ENCODE measurements at regions not wholly inside any gene's neighbourhood (a gene's known extent, or its start where the extent isn't known, plus 50 kb on each side); places are given as distances from the start of the nearest gene placed in this dataset.

DNA sequence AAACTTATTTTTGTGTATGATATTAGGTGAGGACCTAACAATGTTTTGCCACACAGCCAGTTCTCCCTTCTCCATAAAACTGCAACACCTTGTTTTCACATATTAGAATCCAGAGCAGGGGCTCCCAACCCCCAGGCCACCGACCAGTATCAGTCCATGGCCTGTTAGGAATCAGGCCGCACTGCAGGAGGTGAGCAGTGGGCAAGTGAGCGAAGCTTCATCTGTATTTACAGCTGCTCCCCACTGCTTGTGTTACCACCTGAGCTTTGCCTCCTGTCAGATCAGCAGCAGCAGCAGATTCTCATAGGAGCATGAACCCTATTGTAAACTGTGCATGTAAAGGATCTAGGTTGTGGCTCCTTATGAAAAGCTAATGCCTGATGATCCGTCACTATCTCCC is 185.9 kb upstream of the NSMCE3 start:
- TF ChIP-seq, protein P1, sequence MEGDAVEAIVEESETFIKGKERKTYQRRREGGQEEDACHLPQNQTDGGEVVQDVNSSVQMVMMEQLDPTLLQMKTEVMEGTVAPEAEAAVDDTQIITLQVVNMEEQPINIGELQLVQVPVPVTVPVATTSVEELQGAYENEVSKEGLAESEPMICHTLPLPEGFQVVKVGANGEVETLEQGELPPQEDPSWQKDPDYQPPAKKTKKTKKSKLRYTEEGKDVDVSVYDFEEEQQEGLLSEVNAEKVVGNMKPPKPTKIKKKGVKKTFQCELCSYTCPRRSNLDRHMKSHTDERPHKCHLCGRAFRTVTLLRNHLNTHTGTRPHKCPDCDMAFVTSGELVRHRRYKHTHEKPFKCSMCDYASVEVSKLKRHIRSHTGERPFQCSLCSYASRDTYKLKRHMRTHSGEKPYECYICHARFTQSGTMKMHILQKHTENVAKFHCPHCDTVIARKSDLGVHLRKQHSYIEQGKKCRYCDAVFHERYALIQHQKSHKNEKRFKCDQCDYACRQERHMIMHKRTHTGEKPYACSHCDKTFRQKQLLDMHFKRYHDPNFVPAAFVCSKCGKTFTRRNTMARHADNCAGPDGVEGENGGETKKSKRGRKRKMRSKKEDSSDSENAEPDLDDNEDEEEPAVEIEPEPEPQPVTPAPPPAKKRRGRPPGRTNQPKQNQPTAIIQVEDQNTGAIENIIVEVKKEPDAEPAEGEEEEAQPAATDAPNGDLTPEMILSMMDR (conservative IDR thresholded peaks at IDR 0.05), result no peak
- peak overlapping the region; percentile 94 for H3K27ac ChIP-seq

DNA sequence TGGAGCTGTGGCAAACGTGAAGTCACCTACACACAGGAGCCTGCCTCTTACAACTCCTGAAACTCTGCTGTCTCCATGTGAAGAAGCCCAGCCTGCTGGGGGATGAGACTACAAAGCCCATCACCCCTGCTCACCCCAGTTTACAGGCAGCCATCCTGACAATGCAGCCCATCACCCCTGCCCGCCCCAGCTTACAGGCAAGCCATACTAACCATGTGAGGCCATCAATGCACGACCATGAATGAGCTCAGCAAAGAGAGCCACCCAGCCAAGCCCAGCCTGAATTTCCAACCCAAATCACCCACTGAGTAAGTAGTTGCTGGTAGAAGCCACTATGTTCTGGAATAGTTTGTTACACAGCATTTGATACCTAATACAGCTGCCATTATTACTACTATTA is 185.4 kb upstream of the NSMCE3 start:
- TF ChIP-seq, protein P1 (conservative IDR thresholded peaks at IDR 0.05), result no peak
- peak overlapping the region; percentile 94 for H3K27ac ChIP-seq

DNA sequence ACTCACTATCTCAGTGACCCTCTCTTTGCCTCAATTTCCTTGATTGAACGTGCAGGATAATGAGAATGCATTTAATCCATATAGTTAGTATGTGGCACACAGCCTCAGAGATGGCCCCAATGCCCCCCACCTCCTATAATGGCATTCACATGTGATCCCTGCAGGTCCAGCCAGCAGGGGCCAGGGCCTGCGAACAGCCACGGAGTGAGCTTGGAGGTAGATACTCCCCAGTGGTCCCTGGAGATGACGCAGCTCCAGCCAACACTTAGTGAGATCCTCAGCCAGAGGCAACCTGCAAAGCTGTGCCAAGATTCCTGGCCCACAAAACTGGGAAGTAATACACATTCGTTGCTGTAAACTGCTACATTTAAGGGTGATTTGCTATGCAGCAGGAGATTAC is 184.9 kb upstream of the NSMCE3 start:
- TF ChIP-seq, protein P1 (conservative IDR thresholded peaks at IDR 0.05), result no peak
- peak overlapping the region; percentile 94 for H3K27ac ChIP-seq

DNA sequence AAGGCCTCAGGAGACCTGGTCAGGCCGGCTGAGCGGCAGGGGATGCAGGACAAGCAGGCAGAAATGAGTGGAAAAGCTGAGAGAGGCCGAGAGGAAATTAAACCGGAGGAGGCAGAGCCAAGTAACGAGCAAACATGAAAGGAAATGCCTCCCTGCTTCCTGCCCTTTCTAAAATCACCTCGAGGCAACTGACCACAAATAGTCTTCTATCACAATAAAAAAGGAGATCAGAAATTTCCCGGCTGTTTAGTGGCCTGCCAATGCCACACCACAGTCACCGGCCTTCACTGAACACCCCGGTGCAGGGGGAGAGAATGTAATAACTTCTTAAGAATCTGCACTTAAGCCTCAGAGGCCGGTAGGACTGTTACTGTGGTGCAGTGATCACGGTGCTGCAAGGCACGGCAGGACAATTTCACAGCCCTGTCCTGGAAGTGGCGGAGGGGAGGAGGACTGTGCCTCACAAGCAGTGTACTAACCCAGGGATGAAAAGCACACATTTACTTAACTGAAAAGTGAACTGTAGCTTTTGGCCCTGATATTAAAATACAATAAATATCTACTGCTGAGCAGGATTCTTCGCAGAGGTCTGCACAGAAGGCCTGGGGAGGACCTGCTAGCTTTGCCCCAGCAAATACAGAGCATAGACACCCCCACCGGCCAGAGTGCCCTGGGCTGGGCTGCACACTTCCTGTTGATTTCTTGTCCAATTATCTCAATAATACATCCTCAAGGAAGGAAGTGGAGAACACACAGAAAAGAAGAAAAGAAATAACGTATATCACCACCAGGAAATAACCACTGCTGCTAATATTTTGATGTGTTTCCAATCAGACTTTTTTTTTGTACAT is 183.5 kb upstream of the NSMCE3 start:
- H3K27ac ChIP-seq, result peak overlapping the region; percentile 94
- TF ChIP-seq, protein P1 (conservative IDR thresholded peaks at IDR 0.05), result no peak

DNA sequence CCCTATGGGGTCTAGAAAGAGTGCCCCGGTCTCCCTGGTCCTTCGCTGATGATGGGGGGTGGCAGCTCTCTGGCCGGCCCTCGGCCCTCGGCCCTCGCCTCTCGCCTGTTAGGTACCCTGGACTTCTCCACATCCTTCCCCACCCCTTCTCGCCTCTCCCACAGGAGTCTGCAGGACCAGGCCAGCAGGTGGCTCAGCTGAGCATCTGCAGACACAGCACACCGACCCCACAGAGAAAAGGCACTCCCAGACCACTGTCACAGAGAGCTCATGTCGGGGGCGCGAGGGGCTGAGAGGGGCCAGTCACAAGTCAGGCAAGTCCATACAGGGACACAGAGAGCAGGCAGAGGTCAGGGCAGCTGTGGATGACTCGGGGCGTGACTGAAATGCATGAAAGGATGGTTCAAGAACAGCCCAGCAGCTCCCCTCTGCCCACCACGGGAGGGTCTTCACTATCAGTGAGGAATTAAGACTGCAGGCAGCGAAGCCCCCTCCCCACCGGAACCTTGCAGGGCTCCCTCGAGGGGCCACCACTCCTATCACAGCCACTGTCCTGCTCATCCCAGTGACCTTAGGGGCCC is 181.7 kb upstream of the NSMCE3 start:
- peak overlapping the region; percentile 94 for H3K27ac ChIP-seq
- TF ChIP-seq, protein P1 (conservative IDR thresholded peaks at IDR 0.05), result peak; percentile 78

DNA sequence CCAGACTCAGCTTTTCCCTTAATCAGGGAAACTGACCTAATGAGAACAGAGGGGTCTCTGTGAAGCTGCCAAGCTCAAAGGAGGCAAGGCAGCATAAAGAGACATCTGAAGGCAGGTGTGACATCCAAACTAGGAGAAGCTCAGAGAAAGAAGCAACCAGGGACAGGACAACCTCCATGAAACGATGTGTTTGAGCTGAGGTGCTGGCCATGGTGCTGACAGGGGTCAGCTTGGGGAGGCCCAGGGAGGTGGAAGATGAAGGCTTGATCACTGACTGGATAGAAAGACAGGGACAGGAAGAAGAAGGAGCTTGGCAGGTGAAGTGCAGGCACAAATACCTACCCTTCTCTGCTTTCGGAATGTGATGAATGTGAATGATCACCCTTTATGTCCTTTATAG is 179.5 kb upstream of the NSMCE3 start:
- TF ChIP-seq, protein P1 (conservative IDR thresholded peaks at IDR 0.05), result no peak
- H3K27ac ChIP-seq, result no peak overlapping the region

DNA sequence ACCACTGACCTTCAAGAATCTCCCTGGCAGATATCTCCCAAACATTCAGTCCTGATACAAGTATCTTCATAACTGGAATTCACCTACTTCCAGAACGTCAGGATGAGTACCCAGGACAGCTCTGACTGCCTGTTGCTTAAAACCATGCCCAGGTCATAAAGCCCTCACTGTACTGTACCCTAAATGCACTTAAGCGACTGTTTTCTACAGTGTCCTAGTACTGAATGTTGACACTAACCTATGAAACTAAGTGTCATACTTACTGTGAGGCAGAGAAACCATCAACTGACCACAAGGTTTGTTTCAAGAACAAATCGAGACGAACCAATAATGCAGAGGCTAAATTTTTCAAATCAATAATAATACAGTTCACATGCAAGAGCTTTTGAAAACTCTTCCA is 178.7 kb upstream of the NSMCE3 start:
- no peak overlapping the region for H3K27ac ChIP-seq
- TF ChIP-seq, protein P1 (conservative IDR thresholded peaks at IDR 0.05), result no peak

Data from VCaP (cell line).